ENCODE measurements at regions not wholly inside any gene's neighbourhood (a gene's known extent, or its start where the extent isn't known, plus 50 kb on each side); places are given as distances from the start of the nearest gene placed in this dataset.

DNA sequence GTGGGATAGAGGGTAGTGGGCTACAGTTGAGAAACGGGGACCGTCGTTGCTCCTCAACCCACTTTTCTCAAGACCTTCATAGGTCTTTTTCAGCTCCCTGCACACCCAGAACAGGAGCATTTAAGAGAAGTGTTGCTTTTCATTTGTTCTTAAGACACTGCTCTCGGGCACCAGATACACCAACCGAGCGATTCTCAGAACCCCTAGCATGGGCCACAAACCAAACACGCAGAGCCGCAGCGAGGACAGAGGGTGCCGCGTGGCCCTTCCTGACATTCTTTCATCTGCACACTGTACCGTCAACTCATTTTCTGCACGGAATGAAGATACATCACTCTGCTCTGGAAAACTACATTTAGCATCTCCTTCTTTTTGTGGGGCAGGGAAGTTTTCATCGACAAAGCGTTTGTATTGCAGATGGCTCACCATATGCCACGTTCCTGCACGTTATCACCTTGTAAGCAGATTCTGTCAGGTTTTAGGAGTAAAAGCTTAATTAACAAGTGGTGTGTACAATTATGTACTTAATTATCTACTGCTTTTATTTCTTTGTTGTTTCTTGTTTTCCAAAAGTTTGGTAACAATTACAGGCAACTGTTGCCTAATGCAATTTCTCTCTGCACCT, 70.4 kb upstream of the MLN start:
- intact Hi-C loops (cut with DNase I) = no loop called here
- ATAC-seq = no peak
- no peak for DNase-seq
- no peaks in the 10 kb centered on the region for H3K4me1 ChIP-seq
- TF ChIP-seq, protein P1, sequence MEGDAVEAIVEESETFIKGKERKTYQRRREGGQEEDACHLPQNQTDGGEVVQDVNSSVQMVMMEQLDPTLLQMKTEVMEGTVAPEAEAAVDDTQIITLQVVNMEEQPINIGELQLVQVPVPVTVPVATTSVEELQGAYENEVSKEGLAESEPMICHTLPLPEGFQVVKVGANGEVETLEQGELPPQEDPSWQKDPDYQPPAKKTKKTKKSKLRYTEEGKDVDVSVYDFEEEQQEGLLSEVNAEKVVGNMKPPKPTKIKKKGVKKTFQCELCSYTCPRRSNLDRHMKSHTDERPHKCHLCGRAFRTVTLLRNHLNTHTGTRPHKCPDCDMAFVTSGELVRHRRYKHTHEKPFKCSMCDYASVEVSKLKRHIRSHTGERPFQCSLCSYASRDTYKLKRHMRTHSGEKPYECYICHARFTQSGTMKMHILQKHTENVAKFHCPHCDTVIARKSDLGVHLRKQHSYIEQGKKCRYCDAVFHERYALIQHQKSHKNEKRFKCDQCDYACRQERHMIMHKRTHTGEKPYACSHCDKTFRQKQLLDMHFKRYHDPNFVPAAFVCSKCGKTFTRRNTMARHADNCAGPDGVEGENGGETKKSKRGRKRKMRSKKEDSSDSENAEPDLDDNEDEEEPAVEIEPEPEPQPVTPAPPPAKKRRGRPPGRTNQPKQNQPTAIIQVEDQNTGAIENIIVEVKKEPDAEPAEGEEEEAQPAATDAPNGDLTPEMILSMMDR (IDR thresholded peaks at IDR 0.05) = no peak
- no peak overlapping the region for H3K27ac ChIP-seq
- no peak overlapping the region for H3K4me3 ChIP-seq
- H3K27me3 ChIP-seq = no peaks in the 10 kb centered on the region
- H3K36me3 ChIP-seq = no peaks in the 10 kb centered on the region
- no peaks in the 10 kb centered on the region for H3K9me3 ChIP-seq

GRCh38 chr6:33872761-33873160, 69.0 kb upstream of the MLN start:
- intact Hi-C loops (cut with DNase I) = no loop called here

DNA sequence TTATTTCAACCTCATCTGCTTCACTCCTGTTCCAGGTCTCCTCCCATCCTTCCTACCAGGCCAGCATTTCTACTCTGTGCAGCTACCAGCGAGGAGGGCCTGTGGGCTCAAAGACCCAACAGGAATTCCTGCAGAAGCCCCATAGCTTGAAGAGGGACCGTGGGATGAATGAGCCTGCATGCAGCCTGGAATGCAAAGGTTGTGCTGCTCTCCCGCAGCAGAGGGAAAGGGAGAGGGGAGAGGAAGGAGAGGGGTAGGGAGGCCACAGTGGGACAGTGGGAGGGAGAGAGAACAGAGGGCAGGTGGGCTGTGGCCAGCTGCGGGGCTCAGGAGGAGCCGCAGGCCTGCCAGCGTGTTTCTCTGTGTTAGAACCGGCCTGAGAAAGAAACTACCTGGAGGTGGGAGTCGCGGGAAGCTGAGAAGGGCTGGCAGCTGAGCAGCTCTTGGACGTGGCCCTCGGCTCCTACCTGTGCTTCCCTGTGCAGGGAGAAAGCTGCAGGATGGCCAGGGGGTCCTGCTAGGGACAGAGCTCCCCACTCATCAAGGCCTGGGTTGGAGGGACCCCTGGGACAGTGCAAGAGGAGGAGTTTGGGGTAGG, 66.1 kb upstream of the MLN start:
- H3K4me1 ChIP-seq = no peaks in the 10 kb centered on the region
- H3K36me3 ChIP-seq = no peaks in the 10 kb centered on the region
- H3K27ac ChIP-seq = no peak overlapping the region
- ATAC-seq = no peak
- no peak overlapping the region for H3K4me3 ChIP-seq
- H3K27me3 ChIP-seq = no peaks in the 10 kb centered on the region
- no peaks in the 10 kb centered on the region for H3K9me3 ChIP-seq
- intact Hi-C loops (cut with DNase I) = no loop called here
- DNase-seq = no peak
- TF ChIP-seq, protein P1 (IDR thresholded peaks at IDR 0.05) = no peak

More at GRCh38 chr6:33872761-33873160, 69.0 kb upstream of the MLN start:
- TF ChIP-seq, protein P1 (IDR thresholded peaks at IDR 0.05) = no peak
- no peak for ATAC-seq
- Histone ChIP-seq H3K9me3 (no peaks in the 10 kb centered on the region), H3K4me1 (no peaks in the 10 kb centered on the region), H3K27me3 (no peaks in the 10 kb centered on the region), H3K27ac (no peak overlapping the region), H3K4me3 (no peak overlapping the region), H3K36me3 (no peaks in the 10 kb centered on the region)
- DNase-seq = no peak

- Histone ChIP-seq H3K36me3 (no peaks in the 10 kb centered on the region), H3K4me1 (no peaks in the 10 kb centered on the region), H3K4me3 (no peak overlapping the region), H3K27me3 (no peaks in the 10 kb centered on the region), H3K27ac (no peak overlapping the region), H3K9me3 (no peaks in the 10 kb centered on the region)
- DNase-seq (no peak), ATAC-seq (no peak)
- TF ChIP-seq, protein P1 (IDR thresholded peaks at IDR 0.05) = no peak
- intact Hi-C loops (cut with DNase I) = no loop called here
These were observed 65.3 kb upstream of the MLN start for GRCh38 chr6:33869121-33869520.

DNA sequence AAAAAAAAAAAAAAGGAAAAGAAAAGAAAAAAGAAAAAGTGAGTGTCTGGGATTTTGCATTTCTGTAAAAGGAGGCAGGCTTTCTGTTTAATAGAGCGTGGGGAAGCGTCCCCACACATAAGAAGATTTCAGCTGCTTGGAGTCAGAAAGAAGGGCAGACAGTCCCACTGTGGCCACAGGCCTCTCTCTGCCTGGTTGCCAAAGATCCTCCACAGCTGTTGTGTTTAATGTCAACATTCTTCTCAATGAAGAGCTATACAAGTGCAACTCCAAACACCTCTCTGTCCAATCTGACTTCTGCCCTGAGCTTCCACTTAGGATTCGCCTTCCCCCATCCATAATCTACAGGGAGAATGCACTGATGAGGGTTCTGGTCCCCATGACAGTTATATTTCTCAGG, 64.3 kb upstream of the MLN start:
- no peak for ATAC-seq
- no peak overlapping the region for H3K27ac ChIP-seq
- no peaks in the 10 kb centered on the region for H3K9me3 ChIP-seq
- H3K36me3 ChIP-seq = no peaks in the 10 kb centered on the region
- H3K4me3 ChIP-seq = no peak overlapping the region
- no peaks in the 10 kb centered on the region for H3K4me1 ChIP-seq
- intact Hi-C loops (cut with DNase I) = no loop called here
- TF ChIP-seq, protein P1 (IDR thresholded peaks at IDR 0.05) = no peak
- H3K27me3 ChIP-seq = no peaks in the 10 kb centered on the region
- no peak for DNase-seq
